Transverse colon (tissue), 4 donors: ENCODE measurements at regions not wholly inside any gene's neighbourhood (a gene's known extent, or its start where the extent isn't known, plus 50 kb on each side); places are given as distances from the start of the nearest gene placed in this dataset.

ENCODE experiments used
- DNase-seq: peaks from one replicate; pipeline ENCODE4 v3.0.0-alpha.2; 2019
- H3K27ac ChIP-seq, 4 donors: fragments of 200-600 bp; sonication (generic); 2 replicates each; pipeline ENCODE4 v1.5.1; 2016 to 2018; ENCODE audit warnings: inconsistent platforms in 4 of 4
- H3K27me3 ChIP-seq: fragments of 200-600 bp; sonication (generic); 2 replicates; pipeline ENCODE4 v1.5.1; 2017; ENCODE audit warnings: inconsistent platforms
- H3K36me3 ChIP-seq, 4 donors: fragments of 200-600 bp; sonication (generic); 2 replicates each; pipeline ENCODE4 v1.5.1; 2017 to 2019; ENCODE audit warnings: inconsistent platforms in 4 of 4
- H3K4me1 ChIP-seq, 4 donors: fragments of 200-600 bp; sonication (generic); 2 replicates each; pipeline ENCODE4 v1.5.1; 2017 to 2020; ENCODE audit warnings: inconsistent platforms in 4 of 4
- H3K4me3 ChIP-seq, 4 donors: fragments of 200-600 bp; sonication (generic); 1 replicate in 1 of 4; 2 replicates in 3 of 4; pipeline versions ENCODE4 v1.5.1 to v1.6.1; 2017 to 2019; ENCODE audit warnings: inconsistent platforms in 4 of 4
- H3K9me3 ChIP-seq, 2 donors: fragments of 200-600 bp; sonication (generic); 2 replicates each; pipeline ENCODE4 v1.5.1; 2017 to 2019; ENCODE audit warnings: inconsistent platforms in 2 of 2
- EP300 ChIP-seq: sonication (generic); formaldehyde crosslinking; IDR thresholded peaks from one replicate; pipeline ENCODE4 v1.6.1; 2017; ENCODE audit warnings: antibody characterized with exemption, low read depth
- POLR2A ChIP-seq: fragments of 450-650 bp; IDR thresholded peaks from one replicate; pipeline ENCODE4 v1.6.1; 2016; ENCODE audit warnings: antibody characterized with exemption, mild to moderate bottlenecking, moderate library complexity
- POLR2AphosphoS5 ChIP-seq, 3 donors: sonication (generic); formaldehyde crosslinking; IDR thresholded peaks; one replicate each; pipeline ENCODE4 v1.6.1; 2016; ENCODE audit warnings: antibody characterized with exemption in 3 of 3
- WGBS, 2 donors: methylation state at CpG; one replicate each; pipeline ENCODE4 v1.1.5; 2018; ENCODE audit warnings: low coverage in 1 of 2; 5-methylcytosine and 5-hydroxymethylcytosine counted together
- in situ Hi-C, 4 donors: fragments of 200-750 bp; cut with MboI; loops; one replicate each; pipeline versions ENCODE4 v1.15.0 to v1.15.1; 2017; ENCODE audit warnings: low sequenced_read_pairs in 3 of 4, low pct_ligation_motif_present in 1 of 4, low pct_unique_long_range_greater_than_20kb in 1 of 4
- intact Hi-C: fragments of 100-400 bp; cut with DNase I; formaldehyde crosslinking; loops from one replicate; pipeline ENCODE4 v1.15.1; 2023; ENCODE audit warnings: low total_unique reads
- TF ChIP-seq, protein P1 (sequence below), 5 experiments: fragments of 200-600 bp in 3 of 5; fragments of 450-650 bp in 2 of 5; sonication (generic) in 3 of 5; IDR thresholded peaks; 1 replicate in 2 of 5; 2 replicates in 3 of 5; pipeline ENCODE4 v1.5.1; 2016 to 2017; ENCODE audit warnings: antibody characterized with exemption in 5 of 5, inconsistent platforms in 3 of 5, mild to moderate bottlenecking in 2 of 5, moderate library complexity in 1 of 5

DNA sequence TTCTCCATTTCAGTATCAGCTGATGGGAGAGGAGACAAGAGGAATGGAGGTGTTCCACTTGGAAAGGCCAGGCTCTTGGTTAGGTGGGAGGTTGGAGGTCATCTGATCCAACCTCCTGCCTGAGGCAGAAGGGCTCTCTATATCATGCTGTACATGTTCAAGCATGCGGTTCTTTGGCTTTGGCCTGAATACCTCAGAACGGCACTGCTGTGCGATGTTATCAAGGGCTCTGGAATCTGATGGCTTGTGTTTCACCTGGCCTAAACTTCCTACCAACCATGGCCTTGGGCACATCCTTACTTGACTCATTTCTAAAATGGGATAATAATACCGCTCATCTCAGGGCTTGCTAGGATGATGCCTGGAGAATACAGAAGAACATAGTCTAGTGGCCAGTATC, 90.1 kb upstream of the FAM169A start:
- peaks cover 0 to 7% (median 0%) of the 10 kb centered on the region in 4 donors for H3K4me1 ChIP-seq
- no peaks in the 10 kb centered on the region for H3K36me3 ChIP-seq
- no peak overlapping the region for H3K27ac ChIP-seq
- no peaks in the 10 kb centered on the region for H3K9me3 ChIP-seq
- TF ChIP-seq POLR2A (no peak), POLR2AphosphoS5 (IDR thresholded peaks at IDR 0.05) (no peak), EP300 (no peak)
- TF ChIP-seq, protein P1, sequence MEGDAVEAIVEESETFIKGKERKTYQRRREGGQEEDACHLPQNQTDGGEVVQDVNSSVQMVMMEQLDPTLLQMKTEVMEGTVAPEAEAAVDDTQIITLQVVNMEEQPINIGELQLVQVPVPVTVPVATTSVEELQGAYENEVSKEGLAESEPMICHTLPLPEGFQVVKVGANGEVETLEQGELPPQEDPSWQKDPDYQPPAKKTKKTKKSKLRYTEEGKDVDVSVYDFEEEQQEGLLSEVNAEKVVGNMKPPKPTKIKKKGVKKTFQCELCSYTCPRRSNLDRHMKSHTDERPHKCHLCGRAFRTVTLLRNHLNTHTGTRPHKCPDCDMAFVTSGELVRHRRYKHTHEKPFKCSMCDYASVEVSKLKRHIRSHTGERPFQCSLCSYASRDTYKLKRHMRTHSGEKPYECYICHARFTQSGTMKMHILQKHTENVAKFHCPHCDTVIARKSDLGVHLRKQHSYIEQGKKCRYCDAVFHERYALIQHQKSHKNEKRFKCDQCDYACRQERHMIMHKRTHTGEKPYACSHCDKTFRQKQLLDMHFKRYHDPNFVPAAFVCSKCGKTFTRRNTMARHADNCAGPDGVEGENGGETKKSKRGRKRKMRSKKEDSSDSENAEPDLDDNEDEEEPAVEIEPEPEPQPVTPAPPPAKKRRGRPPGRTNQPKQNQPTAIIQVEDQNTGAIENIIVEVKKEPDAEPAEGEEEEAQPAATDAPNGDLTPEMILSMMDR (IDR thresholded peaks at IDR 0.05): no peak
- in situ Hi-C loops (no loop called here), intact Hi-C loops (no loop called here)
- no peak overlapping the region for H3K4me3 ChIP-seq
- no peak for DNase-seq
- whole genome bisulfite sequencing, 2 donors: 83% methylated on average over 4 of the region's 4 CpGs; no CpG with 5 or more reads in 1 of the 2 donors
- no peaks in the 10 kb centered on the region for H3K27me3 ChIP-seq

DNA sequence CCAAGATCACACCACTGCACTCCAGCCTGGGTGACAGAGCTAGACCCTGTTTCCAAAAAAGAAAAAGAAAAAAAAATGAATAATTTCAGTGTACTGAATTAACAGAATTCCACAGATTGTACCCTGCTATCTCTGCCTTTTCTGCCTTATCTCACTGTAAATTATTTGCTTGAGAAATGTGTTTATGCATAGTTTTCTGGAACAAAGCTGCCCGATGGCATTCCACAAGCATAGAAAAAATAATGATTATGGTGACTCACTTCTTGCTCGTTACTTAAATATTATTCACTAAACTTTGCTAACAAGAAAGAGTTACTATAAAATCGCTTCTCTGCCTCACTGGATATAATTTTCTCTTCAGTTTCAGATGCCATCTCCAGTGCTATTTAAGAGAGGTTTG, 88.7 kb upstream of the FAM169A start:
- intact Hi-C loops: no loop called here
- in situ Hi-C loops: no loop called here
- Histone ChIP-seq H3K36me3 (no peaks in the 10 kb centered on the region), H3K4me1 (peaks cover 0 to 7% (median 0%) of the 10 kb centered on the region in 4 donors), H3K27ac (no peak overlapping the region), H3K9me3 (no peaks in the 10 kb centered on the region), H3K4me3 (no peak overlapping the region), H3K27me3 (no peaks in the 10 kb centered on the region)
- TF ChIP-seq EP300: no peak
- TF ChIP-seq, protein P1 (IDR thresholded peaks at IDR 0.05): no peak
- no peak for TF ChIP-seq POLR2A
- TF ChIP-seq POLR2AphosphoS5 (IDR thresholded peaks at IDR 0.05): no peak
- 78 to 86% methylated on average over 3 of the region's 3 CpGs for WGBS, 2 donors
- no peak for DNase-seq

DNA sequence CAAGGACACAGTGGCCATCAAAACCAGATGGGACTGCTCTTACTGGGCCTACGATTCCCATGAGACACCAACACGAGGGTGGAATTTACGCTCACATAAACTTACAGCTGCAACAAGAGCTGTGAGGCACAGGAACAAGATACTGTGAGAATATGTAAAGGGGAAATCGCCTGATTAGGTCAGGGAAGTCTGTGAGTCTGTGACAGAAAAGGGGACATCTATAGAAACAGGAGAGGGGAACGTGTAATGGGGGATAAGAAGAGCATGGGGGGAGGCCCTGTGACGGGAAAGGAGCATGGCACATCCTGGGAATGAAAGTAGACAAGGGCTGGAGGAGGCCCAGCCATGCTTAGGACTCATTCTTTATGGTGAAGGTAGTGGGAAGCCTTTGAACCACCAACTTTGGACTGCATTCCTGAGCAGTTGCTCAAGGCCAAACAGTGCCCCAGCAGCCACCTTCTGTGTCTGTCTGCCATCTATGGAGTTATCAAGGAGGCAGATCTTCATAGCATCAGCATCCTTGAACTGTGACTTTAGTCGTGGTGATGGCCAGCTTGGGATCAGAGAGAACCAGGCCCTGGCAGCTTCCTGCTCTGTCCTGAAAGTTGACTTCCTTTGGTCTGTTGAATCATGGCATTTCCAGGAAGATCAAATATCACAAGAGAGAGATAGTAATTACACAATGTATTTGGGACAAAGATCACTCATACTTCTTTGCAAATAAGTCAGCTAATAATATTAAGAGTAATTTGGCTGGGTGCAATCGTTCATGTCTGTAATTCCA, 87.9 kb upstream of the FAM169A start:
- no peak for DNase-seq
- TF ChIP-seq POLR2AphosphoS5 (IDR thresholded peaks at IDR 0.05) (no peak), POLR2A (no peak), EP300 (no peak)
- TF ChIP-seq, protein P1 (IDR thresholded peaks at IDR 0.05): no peak
- Histone ChIP-seq H3K4me3 (no peak overlapping the region), H3K36me3 (no peaks in the 10 kb centered on the region), H3K9me3 (no peaks in the 10 kb centered on the region), H3K27me3 (no peaks in the 10 kb centered on the region), H3K4me1 (peaks cover 0 to 10% (median 0%) of the 10 kb centered on the region in 4 donors), H3K27ac (no peak overlapping the region)
- intact Hi-C loops (no loop called here), in situ Hi-C loops (no loop called here)
- WGBS, 2 donors: 78 to 83% methylated on average over 3 to 8 of the region's 8 CpGs

DNA sequence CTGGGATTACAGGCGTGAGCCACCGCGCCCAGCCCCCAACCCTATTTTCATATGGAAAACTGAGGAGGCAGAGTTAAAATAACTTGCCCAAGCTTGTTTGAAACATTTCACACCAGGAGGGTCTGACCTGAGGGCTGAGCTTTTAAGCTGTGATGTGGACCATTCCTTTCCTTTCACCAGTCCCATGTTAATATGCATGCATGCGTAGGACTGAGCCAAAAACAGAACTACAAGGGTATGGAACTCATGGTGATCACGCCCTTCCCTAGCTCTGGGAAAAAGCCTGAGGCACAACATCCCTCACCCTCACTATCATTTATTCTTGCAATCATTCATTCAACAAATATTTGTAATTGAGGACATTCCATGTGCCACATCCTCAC, 87.4 kb upstream of the FAM169A start:
- Histone ChIP-seq H3K4me3 (no peak overlapping the region), H3K36me3 (no peaks in the 10 kb centered on the region), H3K27ac (no peak overlapping the region), H3K4me1 (peaks cover 0 to 14% (median 0%) of the 10 kb centered on the region in 4 donors), H3K27me3 (no peaks in the 10 kb centered on the region), H3K9me3 (no peaks in the 10 kb centered on the region)
- intact Hi-C loops (no loop called here), in situ Hi-C loops (no loop called here)
- WGBS, 2 donors: 94 to 100% methylated on average over 1 to 5 of the region's 5 CpGs
- no peak for DNase-seq
- TF ChIP-seq POLR2AphosphoS5 (IDR thresholded peaks at IDR 0.05): no peak
- TF ChIP-seq, protein P1 (IDR thresholded peaks at IDR 0.05): no peak
- TF ChIP-seq EP300: no peak
- TF ChIP-seq POLR2A: no peak
